Caco-2 (cell line): ENCODE measurements at regions not wholly inside any gene's neighbourhood (a gene's known extent, or its start where the extent isn't known, plus 50 kb on each side); places are given as distances from the start of the nearest gene placed in this dataset.

Experiments
- BruUV-seq: library from RNA; stranded (reverse); fragments of 400-500 nt; replicated peaks from 2 replicates; lab custom pipeline; 2021; lab: Mats Ljungman, UMichigan
- CTCF ChIA-PET: fragments of 300-600 bp; sonication (Branson Sonifier 250); formaldehyde crosslinking; loops from one replicate; lab custom pipeline; 2022; ENCODE audit warnings: antibody characterized with exemption; lab: Charles Lee
- POLR2A ChIA-PET: fragments of 300-600 bp; sonication (Branson Sonifier 250); formaldehyde crosslinking; loops from one replicate; lab custom pipeline; 2022; ENCODE audit warnings: antibody characterized with exemption; lab: Charles Lee
- DNase-seq, 2 experiments: peaks; one replicate each; pipeline versions ENCODE4 v3.0.0 to v3.0.0-alpha.2; 2020 to 2022
- H3K27me3 ChIP-seq: replicated peaks from 2 replicates; pipeline ENCODE4 v1.6.0; 2011; ENCODE audit warnings: low read length; ENCODE audit not compliant: control insufficient read depth, insufficient read depth
- H3K36me3 ChIP-seq: 2 replicates; pipeline ENCODE4 v1.5.1; 2011; ENCODE audit warnings: low read length; ENCODE audit not compliant: control insufficient read depth, insufficient read depth
- H3K4me1 ChIP-seq: fragments of 250-450 bp; sonication (Bioruptor Pico); 2 replicates; pipeline ENCODE4 v1.5.1; 2020; ENCODE audit warnings: mild to moderate bottlenecking
- H3K4me3 ChIP-seq: 2 replicates; pipeline ENCODE4 v1.5.1; 2011; ENCODE audit warnings: low read depth, mild to moderate bottlenecking, control low read depth, low read length
- H3K9me3 ChIP-seq: fragments of 250-450 bp; sonication (Bioruptor Pico); 2 replicates; pipeline ENCODE4 v1.5.1; 2020; ENCODE audit warnings: mild to moderate bottlenecking, moderate library complexity
- H3K27ac Mint-ChIP-seq: one replicate; pipeline ENCODE4 v1.8.0; 2022; ENCODE audit warnings: mixed read lengths; ENCODE audit not compliant: unreplicated experiment
- H3K27me3 Mint-ChIP-seq: one replicate; pipeline ENCODE4 v1.8.0; 2022; ENCODE audit warnings: mixed read lengths; ENCODE audit not compliant: insufficient read depth, unreplicated experiment
- H3K36me3 Mint-ChIP-seq: one replicate; pipeline ENCODE4 v1.8.0; 2022; ENCODE audit warnings: mild to moderate bottlenecking, mixed read lengths; ENCODE audit not compliant: insufficient read depth, unreplicated experiment
- H3K4me1 Mint-ChIP-seq: one replicate; pipeline ENCODE4 v1.8.0; 2022; ENCODE audit warnings: low read depth, mixed read lengths; ENCODE audit not compliant: unreplicated experiment
- H3K4me3 Mint-ChIP-seq: one replicate; pipeline ENCODE4 v1.8.0; 2022; ENCODE audit warnings: mild to moderate bottlenecking, moderate library complexity, mixed read lengths; ENCODE audit not compliant: unreplicated experiment
- H3K9me3 Mint-ChIP-seq: one replicate; pipeline ENCODE4 v1.8.0; 2022; ENCODE audit warnings: mixed read lengths; ENCODE audit not compliant: unreplicated experiment
- CTCF ChIP-seq, 2 experiments: fragments of 200-600 bp in 1 of 2; IDR thresholded peaks; 1 replicate in 1 of 2; 2 replicates in 1 of 2; pipeline versions ENCODE4 v1.5.1 to v1.8.0; 2011 to 2022; ENCODE audit warnings: antibody characterized with exemption in 1 of 2, control low read depth in 1 of 2, inconsistent platforms in 1 of 2, low read depth in 1 of 2, low read length in 1 of 2, mild to moderate bottlenecking in 1 of 2, moderate library complexity in 1 of 2; ENCODE audit not compliant: insufficient read depth in 1 of 2, severe bottlenecking in 1 of 2, unreplicated experiment in 1 of 2
- intact Hi-C: fragments of 100-400 bp; cut with micrococcal nuclease; formaldehyde crosslinking; loops from one replicate; pipeline ENCODE4 v1.10.0; 2022; ENCODE audit not compliant: unreplicated experiment

- H3K27me3 ChIP-seq, result no peaks in the 10 kb centered on the region
- Mint-ChIP-seq H3K27me3 (no peaks in the 10 kb centered on the region), H3K9me3 (no peaks in the 10 kb centered on the region), H3K36me3 (no peaks in the 10 kb centered on the region), H3K4me3 (no peak overlapping the region), H3K27ac (no peak overlapping the region), H3K4me1 (no peaks in the 10 kb centered on the region)
- ChIA-PET CTCF (no interaction called here), POLR2A (no interaction called here)
- H3K4me3 ChIP-seq, result no peak overlapping the region
- intact Hi-C loops, result no loop called here
- no peaks in the 10 kb centered on the region for H3K36me3 ChIP-seq
- no peak for DNase-seq
- no peaks in the 10 kb centered on the region for H3K4me1 ChIP-seq
- BruUV-seq, result no TSS peak
- H3K9me3 ChIP-seq, result no peaks in the 10 kb centered on the region; the same call in 1 of the 2 replicates
- no peak for TF ChIP-seq CTCF (IDR thresholded peaks at IDR 0.05; ENCODE audit: insufficient read depth in 1 of 2, low read depth in 1 of 2, low read length in 1 of 2, severe bottlenecking in 1 of 2, unreplicated experiment in 1 of 2)
Measured at GRCh38 chr7:41449286-41449685, 253.6 kb downstream of the INHBA start.

GRCh38 chr7:41448104-41448503 is 254.8 kb downstream of the INHBA start:
- H3K4me3 ChIP-seq, result no peak overlapping the region
- TF ChIP-seq CTCF (IDR thresholded peaks at IDR 0.05; ENCODE audit: insufficient read depth in 1 of 2, low read depth in 1 of 2, low read length in 1 of 2, severe bottlenecking in 1 of 2, unreplicated experiment in 1 of 2), result no peak
- H3K36me3 ChIP-seq, result no peaks in the 10 kb centered on the region
- Mint-ChIP-seq H3K27ac (no peak overlapping the region), H3K9me3 (no peaks in the 10 kb centered on the region), H3K4me3 (no peak overlapping the region), H3K4me1 (no peaks in the 10 kb centered on the region), H3K27me3 (no peaks in the 10 kb centered on the region), H3K36me3 (no peaks in the 10 kb centered on the region)
- DNase-seq, result no peak
- intact Hi-C loops, result no loop called here
- no peaks in the 10 kb centered on the region; the same call in 1 of the 2 replicates for H3K9me3 ChIP-seq
- BruUV-seq, result no TSS peak
- no peaks in the 10 kb centered on the region for H3K4me1 ChIP-seq
- POLR2A ChIA-PET, result no interaction called here
- CTCF ChIA-PET, result no interaction called here
- H3K27me3 ChIP-seq, result no peaks in the 10 kb centered on the region

GRCh38 chr7:41447450-41448042 is 255.3 kb downstream of the INHBA start:
- Mint-ChIP-seq H3K27ac (no peak overlapping the region), H3K4me1 (no peaks in the 10 kb centered on the region), H3K27me3 (no peaks in the 10 kb centered on the region), H3K9me3 (no peaks in the 10 kb centered on the region), H3K4me3 (no peak overlapping the region), H3K36me3 (no peaks in the 10 kb centered on the region)
- H3K36me3 ChIP-seq, result no peaks in the 10 kb centered on the region
- intact Hi-C loops, result no loop called here
- no TSS peak for BruUV-seq
- no peak for TF ChIP-seq CTCF (IDR thresholded peaks at IDR 0.05; ENCODE audit: insufficient read depth in 1 of 2, low read depth in 1 of 2, low read length in 1 of 2, severe bottlenecking in 1 of 2, unreplicated experiment in 1 of 2)
- H3K4me3 ChIP-seq, result no peak overlapping the region
- DNase-seq, result no peak
- POLR2A ChIA-PET, result no interaction called here
- H3K9me3 ChIP-seq, result no peaks in the 10 kb centered on the region; the same call in 1 of the 2 replicates
- H3K4me1 ChIP-seq, result no peaks in the 10 kb centered on the region
- H3K27me3 ChIP-seq, result no peaks in the 10 kb centered on the region
- CTCF ChIA-PET, result no interaction called here
